Ectodermal cell (in vitro differentiated cells): ENCODE measurements at regions not wholly inside any gene's neighbourhood (a gene's known extent, or its start where the extent isn't known, plus 50 kb on each side); places are given as distances from the start of the nearest gene placed in this dataset.

Experiments used
- H3K27ac ChIP-seq: 2 replicates; pipeline ENCODE4 v1.7.0; 2013; ENCODE audit warnings: mild to moderate bottlenecking, low read depth, low read length; ENCODE audit not compliant: insufficient read depth, poor library complexity, severe bottlenecking
- H3K27me3 ChIP-seq: 2 replicates; pipeline ENCODE4 v1.7.0; 2013; ENCODE audit warnings: mild to moderate bottlenecking, low read length; ENCODE audit not compliant: insufficient read depth, control insufficient read depth, poor library complexity, severe bottlenecking
- H3K36me3 ChIP-seq: one replicate; pipeline ENCODE4 v1.7.0; 2013; ENCODE audit warnings: low read length; ENCODE audit not compliant: control insufficient read depth, insufficient read depth
- H3K4me1 ChIP-seq: one replicate; pipeline ENCODE4 v1.7.0; 2013; ENCODE audit warnings: low read length; ENCODE audit not compliant: control insufficient read depth, insufficient read depth
- H3K4me3 ChIP-seq: 2 replicates; pipeline ENCODE4 v1.7.0; 2013; ENCODE audit warnings: low read depth, low read length, control low read depth; ENCODE audit not compliant: insufficient read depth
- H3K9me3 ChIP-seq: 2 replicates; pipeline ENCODE4 v1.7.0; 2013; ENCODE audit warnings: mild to moderate bottlenecking, low read length, moderate library complexity; ENCODE audit not compliant: control insufficient read depth
- whole genome bisulfite sequencing, 2 experiments: methylation state at CpG; one replicate each; pipeline ENCODE4 v1.1.7; 2013; ENCODE audit warnings: missing lambda C conversion rate in 2 of 2; 5-methylcytosine and 5-hydroxymethylcytosine counted together

DNA sequence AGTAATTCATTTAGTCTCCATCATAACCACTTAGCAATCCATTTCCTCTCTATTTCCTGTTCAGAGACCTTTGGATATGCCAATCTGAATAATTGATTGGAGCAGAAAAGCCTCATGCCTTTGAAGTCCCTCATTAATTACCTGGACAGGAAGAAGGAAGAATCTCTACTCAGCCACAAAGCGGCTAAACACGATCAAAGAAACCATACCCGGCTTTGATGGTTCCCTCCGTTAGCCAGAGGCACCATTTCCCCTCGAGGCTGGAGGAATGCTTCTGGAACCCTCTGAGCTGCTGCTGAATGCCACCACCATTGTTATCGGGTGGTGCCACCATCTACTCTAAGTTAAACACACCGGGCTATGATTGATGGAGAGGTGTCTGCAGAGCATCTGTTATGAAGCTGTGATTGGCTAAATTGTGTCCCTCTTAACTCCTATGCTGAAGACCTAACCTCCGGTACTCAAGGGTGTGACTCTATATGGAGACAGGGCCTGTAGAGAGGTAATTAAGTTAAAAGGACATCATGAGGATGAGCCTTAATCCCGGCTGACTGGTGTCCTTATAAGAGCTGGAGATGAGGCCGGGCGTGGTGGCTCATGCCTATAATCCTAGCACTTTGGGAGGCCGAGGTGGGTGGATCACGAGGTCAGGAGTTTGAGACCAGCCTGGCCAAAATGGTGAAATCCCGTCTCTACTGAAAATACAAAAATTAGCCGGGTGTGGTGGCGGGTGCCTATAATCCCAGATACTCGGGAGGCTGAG, 168.6 kb downstream of the CTTN start:
- H3K27me3 ChIP-seq: no peaks in the 10 kb centered on the region
- 87 to 89% methylated on average over 17 of the region's 17 CpGs for WGBS, 2 experiments
- no peak overlapping the region for H3K4me3 ChIP-seq
- no peaks in the 10 kb centered on the region for H3K36me3 ChIP-seq
- no peak overlapping the region for H3K27ac ChIP-seq
- H3K9me3 ChIP-seq: no peaks in the 10 kb centered on the region
- H3K4me1 ChIP-seq: peaks cover 14% of the 10 kb centered on the region

DNA sequence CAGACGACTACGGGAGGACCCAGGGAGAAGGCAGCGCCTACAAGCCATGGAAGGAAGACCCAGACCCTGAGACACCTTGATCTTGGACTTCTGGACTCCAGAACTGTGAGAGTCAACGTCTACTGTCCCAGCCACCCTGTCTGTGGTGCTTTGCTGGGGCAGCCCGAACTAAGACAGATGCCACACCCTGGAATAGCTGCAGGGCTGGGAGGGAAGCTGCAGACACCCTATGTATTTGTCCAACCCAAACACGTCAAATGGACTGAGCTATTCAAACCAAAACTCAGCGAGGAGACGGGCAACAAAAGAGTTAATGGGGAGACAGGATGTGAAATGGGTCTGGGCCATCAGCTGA, 169.3 kb downstream of the CTTN start:
- Histone ChIP-seq H3K36me3 (no peaks in the 10 kb centered on the region), H3K9me3 (no peaks in the 10 kb centered on the region), H3K27ac (no peak overlapping the region), H3K4me1 (peaks cover 14% of the 10 kb centered on the region), H3K4me3 (no peak overlapping the region), H3K27me3 (no peaks in the 10 kb centered on the region)
- WGBS, 2 experiments: 90 to 91% methylated on average over 8 of the region's 8 CpGs

DNA sequence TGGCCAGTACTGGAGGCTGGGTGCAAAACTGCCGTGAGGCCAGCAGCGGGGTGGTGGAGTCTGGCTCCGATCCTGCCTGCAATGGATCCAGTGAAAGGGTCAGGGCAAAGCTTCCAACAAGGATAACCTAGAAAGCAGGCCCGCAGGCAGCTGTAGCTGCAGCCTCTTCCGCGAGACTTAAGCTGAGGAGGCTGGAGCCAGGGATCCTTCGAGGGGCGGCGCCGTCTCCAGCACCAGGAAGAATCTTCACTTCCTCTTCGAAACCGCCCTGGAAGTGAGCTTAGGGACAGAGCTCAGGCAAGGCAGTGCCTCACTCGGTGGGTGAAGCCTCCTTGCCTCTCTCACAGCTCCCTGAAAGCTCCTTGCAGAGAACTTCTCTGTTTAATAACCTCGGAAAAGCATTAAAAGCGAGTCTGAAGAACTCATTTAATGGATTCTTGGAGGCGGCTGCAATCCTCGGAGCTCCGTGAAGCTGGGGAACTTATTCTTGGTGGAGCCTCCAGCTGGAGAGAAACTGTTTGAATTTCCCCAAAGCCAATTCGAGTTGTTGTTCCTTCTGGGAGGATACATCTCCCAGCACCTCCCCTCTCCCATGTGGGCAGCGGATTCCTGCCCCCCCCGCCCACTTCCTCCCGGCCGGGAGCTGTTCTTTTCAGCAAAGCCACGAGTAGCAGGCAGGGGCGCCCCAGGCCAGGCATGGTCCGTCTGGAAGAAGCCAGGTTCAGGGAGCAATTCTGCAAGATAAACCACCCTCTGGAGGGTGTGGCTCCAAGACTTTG, 169.9 kb downstream of the CTTN start:
- H3K4me1 ChIP-seq: peaks cover 14% of the 10 kb centered on the region
- H3K27ac ChIP-seq: no peak overlapping the region
- H3K27me3 ChIP-seq: no peaks in the 10 kb centered on the region
- peak overlapping the region; percentile 13 for H3K4me3 ChIP-seq
- H3K36me3 ChIP-seq: no peaks in the 10 kb centered on the region
- 21 to 26% methylated on average over 25 of the region's 26 CpGs for WGBS, 2 experiments
- H3K9me3 ChIP-seq: no peaks in the 10 kb centered on the region

DNA sequence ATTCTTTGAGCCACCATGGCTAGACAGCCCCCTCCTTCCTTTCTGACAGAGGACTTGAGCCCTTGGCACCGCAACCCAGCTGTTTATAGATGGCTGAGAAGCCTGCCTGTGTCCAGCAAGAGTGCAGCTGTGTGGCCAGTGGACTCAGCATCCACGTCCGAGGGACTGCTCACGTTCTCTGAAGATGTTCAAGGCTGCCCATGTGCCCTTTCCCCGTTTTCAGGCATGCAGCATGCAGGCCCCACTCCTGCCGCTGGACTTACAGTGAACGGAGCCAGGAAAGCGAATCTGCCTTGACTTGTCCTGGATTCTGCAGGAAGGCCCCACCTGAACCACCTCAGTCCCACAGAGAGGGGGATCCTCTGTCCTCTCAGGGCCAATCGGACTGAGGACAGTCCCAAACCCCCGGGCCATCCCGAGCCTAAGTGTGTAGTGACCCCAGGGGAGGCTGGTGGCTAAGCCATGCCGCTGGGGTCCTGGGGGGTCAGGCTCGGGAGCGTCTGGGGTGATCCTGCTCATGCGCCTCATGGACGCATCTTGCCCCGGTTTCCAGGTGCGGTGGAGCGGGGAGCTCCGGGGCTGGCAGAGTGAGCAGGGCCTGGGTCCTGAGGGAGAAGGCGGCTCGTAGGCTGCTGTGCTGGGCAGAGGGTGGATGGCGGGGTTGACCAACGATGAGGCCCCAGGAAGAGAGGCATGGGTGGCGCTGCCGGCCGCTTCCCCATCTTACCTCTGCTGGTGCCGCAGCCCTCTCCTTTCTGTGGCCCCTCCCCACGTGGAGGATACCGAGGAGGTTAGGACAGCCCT, 170.7 kb downstream of the CTTN start:
- WGBS, 2 experiments: 90% methylated on average over 30 of the region's 30 CpGs
- Histone ChIP-seq H3K9me3 (no peaks in the 10 kb centered on the region), H3K36me3 (no peaks in the 10 kb centered on the region), H3K4me1 (peaks cover 14% of the 10 kb centered on the region), H3K4me3 (no peak overlapping the region), H3K27me3 (no peaks in the 10 kb centered on the region), H3K27ac (no peak overlapping the region)

DNA sequence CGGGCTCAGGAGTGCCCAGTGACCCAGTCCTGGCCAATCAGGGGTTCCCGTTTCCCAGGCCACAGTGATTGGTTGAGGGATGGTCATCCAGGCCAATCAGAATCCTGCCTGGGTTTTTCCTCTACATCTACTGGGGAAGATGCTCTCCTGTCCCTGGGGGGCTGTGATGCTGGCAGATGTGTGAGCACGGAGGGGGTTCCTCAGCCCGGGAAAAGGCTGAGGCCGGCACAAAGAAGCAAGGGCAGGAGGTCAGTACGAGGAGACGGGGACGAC, 171.2 kb downstream of the CTTN start:
- no peak overlapping the region for H3K27ac ChIP-seq
- WGBS, 2 experiments: 90 to 93% methylated on average over 8 of the region's 8 CpGs
- H3K9me3 ChIP-seq: no peaks in the 10 kb centered on the region
- peaks cover 14% of the 10 kb centered on the region for H3K4me1 ChIP-seq
- no peak overlapping the region for H3K4me3 ChIP-seq
- H3K36me3 ChIP-seq: no peaks in the 10 kb centered on the region
- H3K27me3 ChIP-seq: no peaks in the 10 kb centered on the region

DNA sequence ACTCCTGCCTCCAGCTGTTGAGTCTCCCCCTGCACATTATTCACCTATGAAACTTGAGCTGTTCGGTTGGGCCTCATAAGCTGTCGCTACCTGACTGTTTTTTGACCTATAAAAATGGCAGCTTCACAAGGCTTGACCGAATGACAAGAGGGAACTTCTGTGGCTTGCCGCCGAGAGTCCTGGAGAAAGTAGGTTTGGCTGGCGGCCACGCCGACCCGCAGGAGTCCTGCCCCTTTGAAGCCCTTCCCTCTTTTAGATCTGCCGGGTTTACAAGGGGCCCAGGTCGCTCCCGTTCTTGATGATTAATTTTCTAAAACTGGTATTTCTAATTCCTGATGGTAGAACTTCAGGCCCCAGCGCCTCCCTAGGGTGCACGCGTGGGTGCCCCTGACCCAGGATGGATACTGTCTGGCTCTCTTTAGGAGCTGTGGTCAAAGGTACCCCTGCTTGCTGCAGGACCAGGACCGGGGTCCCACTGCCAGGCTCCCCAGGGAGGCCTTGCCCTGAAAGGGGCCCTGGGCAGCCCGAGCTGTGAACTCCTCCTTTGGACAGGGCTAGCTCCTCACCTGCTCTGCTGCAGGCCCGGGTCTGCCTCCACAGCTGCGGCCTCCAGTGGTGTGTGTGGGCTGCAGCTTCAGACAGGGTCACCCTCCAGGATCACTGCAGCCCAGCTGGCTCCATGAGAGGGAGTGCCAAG, 171.8 kb downstream of the CTTN start:
- H3K36me3 ChIP-seq: no peaks in the 10 kb centered on the region
- 93% methylated on average over 19 of the region's 19 CpGs for WGBS, 2 experiments
- H3K9me3 ChIP-seq: no peaks in the 10 kb centered on the region
- no peak overlapping the region for H3K27ac ChIP-seq
- no peaks in the 10 kb centered on the region for H3K27me3 ChIP-seq
- peaks cover 14% of the 10 kb centered on the region for H3K4me1 ChIP-seq
- H3K4me3 ChIP-seq: no peak overlapping the region

DNA sequence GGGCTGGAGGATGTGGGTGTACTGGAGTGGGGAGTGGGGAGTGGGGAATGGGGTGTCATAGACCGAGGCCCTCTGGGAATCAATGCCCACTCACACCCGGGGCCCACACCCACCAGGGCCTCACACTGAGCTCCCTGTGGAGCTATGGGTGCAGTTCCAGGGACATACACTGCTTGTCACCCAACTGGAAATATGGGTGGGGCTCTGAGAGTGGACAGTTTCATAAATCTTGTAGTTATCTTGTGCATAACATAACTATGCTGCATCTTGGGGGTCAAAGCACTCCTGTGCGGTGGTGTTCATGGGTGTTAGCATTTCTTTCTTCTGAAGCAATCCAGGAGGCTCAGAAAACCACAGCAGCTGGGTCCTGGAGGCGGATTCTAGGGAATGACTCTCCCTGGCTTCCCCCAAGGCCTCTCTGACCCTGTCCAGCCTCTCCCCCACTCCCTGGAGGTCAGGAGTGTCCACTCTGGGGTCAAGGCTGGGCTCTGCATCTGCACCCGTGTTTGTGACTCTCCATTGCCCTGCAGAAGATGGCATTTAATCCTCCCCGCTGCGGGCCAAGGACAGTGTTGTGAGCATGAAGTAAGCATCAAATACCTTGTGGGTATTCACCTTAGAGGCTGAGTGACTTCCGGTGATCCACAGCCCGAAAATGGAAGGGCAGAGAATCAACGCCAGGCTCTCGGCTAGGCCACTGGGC, 172.5 kb downstream of the CTTN start:
- Histone ChIP-seq H3K36me3 (no peaks in the 10 kb centered on the region), H3K9me3 (no peaks in the 10 kb centered on the region), H3K27ac (no peak overlapping the region), H3K4me1 (peaks cover 14% of the 10 kb centered on the region), H3K4me3 (no peak overlapping the region), H3K27me3 (no peaks in the 10 kb centered on the region)
- WGBS, 2 experiments: 73% methylated on average over 11 of the region's 11 CpGs

DNA sequence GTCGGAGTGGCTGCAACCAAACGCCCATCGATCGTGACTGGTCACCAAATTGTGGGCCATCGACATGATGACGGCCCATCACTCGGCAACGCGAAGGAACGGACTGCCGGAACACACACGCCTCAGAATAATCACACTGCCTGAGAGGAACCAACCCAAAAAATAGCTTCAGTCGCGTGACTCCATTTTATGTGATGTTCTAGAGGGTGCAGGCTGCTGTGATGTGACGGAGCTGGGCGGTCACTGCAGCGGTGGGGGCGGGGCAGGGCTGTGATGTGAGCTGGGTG, 174.6 kb downstream of the CTTN start:
- 96% methylated on average over 14 to 18 of the region's 18 CpGs for WGBS, 2 experiments
- Histone ChIP-seq H3K9me3 (no peaks in the 10 kb centered on the region), H3K4me3 (no peak overlapping the region), H3K4me1 (peaks cover 9% of the 10 kb centered on the region), H3K27me3 (no peaks in the 10 kb centered on the region), H3K27ac (no peak overlapping the region), H3K36me3 (no peaks in the 10 kb centered on the region)

DNA sequence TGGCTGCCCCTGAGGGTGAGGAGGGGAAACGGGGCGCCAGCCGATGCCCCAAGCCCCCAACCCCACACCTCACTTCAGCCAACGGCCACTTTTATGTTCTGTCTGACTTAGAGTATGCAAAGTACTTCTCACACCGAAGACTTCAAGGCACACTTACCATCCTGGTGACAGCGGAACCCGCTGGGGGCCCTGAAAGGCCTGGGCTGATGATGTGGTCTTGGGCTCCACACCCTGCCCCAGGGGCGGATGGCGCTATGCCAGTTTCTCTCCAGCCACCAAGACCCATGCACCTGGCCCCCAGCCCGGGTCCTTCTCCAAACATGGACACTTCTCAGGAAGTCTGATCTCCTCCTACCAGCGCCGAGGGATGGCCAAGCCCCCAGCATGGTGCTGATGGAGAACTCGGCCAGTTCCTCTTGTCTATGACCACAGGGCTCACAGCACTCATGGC, 175.4 kb downstream of the CTTN start:
- peaks cover 2% of the 10 kb centered on the region for H3K4me1 ChIP-seq
- no peaks in the 10 kb centered on the region for H3K36me3 ChIP-seq
- no peak overlapping the region for H3K27ac ChIP-seq
- H3K4me3 ChIP-seq: no peak overlapping the region
- no peaks in the 10 kb centered on the region for H3K27me3 ChIP-seq
- no peaks in the 10 kb centered on the region for H3K9me3 ChIP-seq
- WGBS, 2 experiments: 92 to 95% methylated on average over 13 of the region's 13 CpGs
